ENCODE measurements at regions not wholly inside any gene's neighbourhood (a gene's known extent, or its start where the extent isn't known, plus 50 kb on each side); places are given as distances from the start of the nearest gene placed in this dataset.

DNA sequence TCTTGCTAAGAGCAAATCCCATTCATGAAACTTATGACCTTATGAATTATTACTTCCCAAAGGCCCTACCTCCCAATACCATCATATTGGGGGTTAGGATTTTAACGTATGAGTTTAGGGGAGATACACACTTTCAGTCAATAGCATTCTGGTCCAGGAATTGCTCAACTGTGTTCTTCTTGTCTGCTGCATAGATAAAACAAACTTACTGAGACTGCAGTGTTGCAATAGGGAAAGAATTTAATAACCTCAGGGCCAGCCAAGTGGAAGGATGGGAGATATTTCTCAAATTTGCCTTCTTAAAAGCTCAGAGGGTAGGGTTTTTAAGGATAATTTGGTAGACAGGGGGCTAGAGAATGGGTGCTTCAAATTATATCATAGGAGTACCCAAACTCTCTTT, 625.8 kb downstream of the OTOL1 start:
- TF ChIP-seq RAD21 (CRISPR knock-in tag; IDR thresholded peaks at IDR 0.05) (no peak), ZMYM2 (CRISPR knock-in tag; IDR thresholded peaks at IDR 0.05) (no peak), HCFC1 (IDR thresholded peaks at IDR 0.05; ENCODE audit: low read depth, low read length) (no peak), ZNF598 (CRISPR knock-in tag; IDR thresholded peaks at IDR 0.05; ENCODE audit: borderline replicate concordance) (no peak), BCL6 (CRISPR knock-in tag; IDR thresholded peaks at IDR 0.05) (no peak), TP53 (CRISPR knock-in tag; conservative IDR thresholded peaks at IDR 0.05) (no peak), CBFB (CRISPR knock-in tag; IDR thresholded peaks at IDR 0.05) (no peak)
- TF ChIP-seq, protein P1, sequence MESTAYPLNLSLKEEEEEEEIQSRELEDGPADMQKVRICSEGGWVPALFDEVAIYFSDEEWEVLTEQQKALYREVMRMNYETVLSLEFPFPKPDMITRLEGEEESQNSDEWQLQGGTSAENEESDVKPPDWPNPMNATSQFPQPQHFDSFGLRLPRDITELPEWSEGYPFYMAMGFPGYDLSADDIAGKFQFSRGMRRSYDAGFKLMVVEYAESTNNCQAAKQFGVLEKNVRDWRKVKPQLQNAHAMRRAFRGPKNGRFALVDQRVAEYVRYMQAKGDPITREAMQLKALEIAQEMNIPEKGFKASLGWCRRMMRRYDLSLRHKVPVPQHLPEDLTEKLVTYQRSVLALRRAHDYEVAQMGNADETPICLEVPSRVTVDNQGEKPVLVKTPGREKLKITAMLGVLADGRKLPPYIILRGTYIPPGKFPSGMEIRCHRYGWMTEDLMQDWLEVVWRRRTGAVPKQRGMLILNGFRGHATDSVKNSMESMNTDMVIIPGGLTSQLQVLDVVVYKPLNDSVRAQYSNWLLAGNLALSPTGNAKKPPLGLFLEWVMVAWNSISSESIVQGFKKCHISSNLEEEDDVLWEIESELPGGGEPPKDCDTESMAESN (CRISPR knock-in tag; conservative IDR thresholded peaks at IDR 0.05) = no peak
- TF ChIP-seq, protein P2, sequence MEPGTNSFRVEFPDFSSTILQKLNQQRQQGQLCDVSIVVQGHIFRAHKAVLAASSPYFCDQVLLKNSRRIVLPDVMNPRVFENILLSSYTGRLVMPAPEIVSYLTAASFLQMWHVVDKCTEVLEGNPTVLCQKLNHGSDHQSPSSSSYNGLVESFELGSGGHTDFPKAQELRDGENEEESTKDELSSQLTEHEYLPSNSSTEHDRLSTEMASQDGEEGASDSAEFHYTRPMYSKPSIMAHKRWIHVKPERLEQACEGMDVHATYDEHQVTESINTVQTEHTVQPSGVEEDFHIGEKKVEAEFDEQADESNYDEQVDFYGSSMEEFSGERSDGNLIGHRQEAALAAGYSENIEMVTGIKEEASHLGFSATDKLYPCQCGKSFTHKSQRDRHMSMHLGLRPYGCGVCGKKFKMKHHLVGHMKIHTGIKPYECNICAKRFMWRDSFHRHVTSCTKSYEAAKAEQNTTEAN (CRISPR knock-in tag; conservative IDR thresholded peaks at IDR 0.05) = no peak
- TF ChIP-seq, protein P3, sequence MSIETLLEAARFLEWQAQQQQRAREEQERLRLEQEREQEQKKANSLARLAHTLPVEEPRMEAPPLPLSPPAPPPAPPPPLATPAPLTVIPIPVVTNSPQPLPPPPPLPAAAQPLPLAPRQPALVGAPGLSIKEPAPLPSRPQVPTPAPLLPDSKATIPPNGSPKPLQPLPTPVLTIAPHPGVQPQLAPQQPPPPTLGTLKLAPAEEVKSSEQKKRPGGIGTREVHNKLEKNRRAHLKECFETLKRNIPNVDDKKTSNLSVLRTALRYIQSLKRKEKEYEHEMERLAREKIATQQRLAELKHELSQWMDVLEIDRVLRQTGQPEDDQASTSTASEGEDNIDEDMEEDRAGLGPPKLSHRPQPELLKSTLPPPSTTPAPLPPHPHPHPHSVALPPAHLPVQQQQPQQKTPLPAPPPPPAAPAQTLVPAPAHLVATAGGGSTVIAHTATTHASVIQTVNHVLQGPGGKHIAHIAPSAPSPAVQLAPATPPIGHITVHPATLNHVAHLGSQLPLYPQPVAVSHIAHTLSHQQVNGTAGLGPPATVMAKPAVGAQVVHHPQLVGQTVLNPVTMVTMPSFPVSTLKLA (IDR thresholded peaks at IDR 0.05) = no peak
- TF ChIP-seq, protein P4, sequence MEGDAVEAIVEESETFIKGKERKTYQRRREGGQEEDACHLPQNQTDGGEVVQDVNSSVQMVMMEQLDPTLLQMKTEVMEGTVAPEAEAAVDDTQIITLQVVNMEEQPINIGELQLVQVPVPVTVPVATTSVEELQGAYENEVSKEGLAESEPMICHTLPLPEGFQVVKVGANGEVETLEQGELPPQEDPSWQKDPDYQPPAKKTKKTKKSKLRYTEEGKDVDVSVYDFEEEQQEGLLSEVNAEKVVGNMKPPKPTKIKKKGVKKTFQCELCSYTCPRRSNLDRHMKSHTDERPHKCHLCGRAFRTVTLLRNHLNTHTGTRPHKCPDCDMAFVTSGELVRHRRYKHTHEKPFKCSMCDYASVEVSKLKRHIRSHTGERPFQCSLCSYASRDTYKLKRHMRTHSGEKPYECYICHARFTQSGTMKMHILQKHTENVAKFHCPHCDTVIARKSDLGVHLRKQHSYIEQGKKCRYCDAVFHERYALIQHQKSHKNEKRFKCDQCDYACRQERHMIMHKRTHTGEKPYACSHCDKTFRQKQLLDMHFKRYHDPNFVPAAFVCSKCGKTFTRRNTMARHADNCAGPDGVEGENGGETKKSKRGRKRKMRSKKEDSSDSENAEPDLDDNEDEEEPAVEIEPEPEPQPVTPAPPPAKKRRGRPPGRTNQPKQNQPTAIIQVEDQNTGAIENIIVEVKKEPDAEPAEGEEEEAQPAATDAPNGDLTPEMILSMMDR (CRISPR knock-in tag; IDR thresholded peaks at IDR 0.05) = no peak

All from HepG2 (cell line).